ENCODE measurements at regions not wholly inside any gene's neighbourhood (a gene's known extent, or its start where the extent isn't known, plus 50 kb on each side); places are given as distances from the start of the nearest gene placed in this dataset.
"Not testable (repeated sequence)": the region's sequence is repeated elsewhere in the genome, so short reads cannot be mapped to it uniquely, and the experiment has no call there.

GRCh38 chr22:45084400-45084920 lies 74.7 kb upstream of the PHF21B start:
- in situ Hi-C loops (cut with MboI; ENCODE audit: low sequenced_read_pairs, unreplicated experiment): no loop called here
- DNase-seq (ENCODE audit: low spot score): no peak
- TF ChIP-seq CTCF (IDR thresholded peaks at IDR 0.05; ENCODE audit: borderline replicate concordance, control extremely low read depth, extremely low read depth, insufficient read depth, missing control alignments): no peak

- no peak for DNase-seq (ENCODE audit: low spot score)
- no peak for TF ChIP-seq CTCF (IDR thresholded peaks at IDR 0.05; ENCODE audit: borderline replicate concordance, control extremely low read depth, extremely low read depth, insufficient read depth, missing control alignments)
- in situ Hi-C loops (cut with MboI; ENCODE audit: low sequenced_read_pairs, unreplicated experiment): no loop called here
Observed at GRCh38 chr22:45087802-45088201, 75.9 kb upstream of the NUP50 start.

DNA sequence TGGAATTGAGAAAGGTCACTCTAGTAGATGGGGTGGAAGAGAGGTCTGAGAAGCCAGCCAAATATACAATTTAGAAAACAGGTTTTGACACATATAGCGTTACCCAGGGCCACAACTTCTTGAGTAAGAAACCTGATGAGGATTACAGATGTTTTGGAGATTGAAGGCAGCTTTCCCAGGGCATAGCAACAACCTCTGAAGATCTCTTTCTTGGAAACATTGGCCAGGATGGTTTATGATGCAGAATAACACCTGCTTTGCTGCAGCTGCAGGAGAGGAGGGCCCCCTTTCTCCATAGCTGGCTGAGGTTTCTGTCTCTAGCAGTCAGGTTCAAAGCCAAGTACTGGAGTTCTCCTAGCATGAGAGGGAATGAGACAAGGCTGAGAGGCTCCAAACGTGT lies 75.1 kb upstream of the NUP50 start:
- TF ChIP-seq CTCF (IDR thresholded peaks at IDR 0.05; ENCODE audit: borderline replicate concordance, control extremely low read depth, extremely low read depth, insufficient read depth, missing control alignments): no peak
- in situ Hi-C loops (cut with MboI; ENCODE audit: low sequenced_read_pairs, unreplicated experiment): no loop called here

GRCh38 chr22:45090497-45090910 lies 73.2 kb upstream of the NUP50 start:
- DNase-seq (ENCODE audit: low spot score): no peak
- TF ChIP-seq CTCF (IDR thresholded peaks at IDR 0.05; ENCODE audit: borderline replicate concordance, control extremely low read depth, extremely low read depth, insufficient read depth, missing control alignments): no peak
- in situ Hi-C loops (cut with MboI; ENCODE audit: low sequenced_read_pairs, unreplicated experiment): loop anchor here (10.0 kb wide), 2 partner anchors 106 to 266 kb away; no protein-coding TSS in a partner anchor

More for the DNA sequence above, 75.1 kb upstream of the NUP50 start:
- no peak for DNase-seq (ENCODE audit: low spot score)

DNA sequence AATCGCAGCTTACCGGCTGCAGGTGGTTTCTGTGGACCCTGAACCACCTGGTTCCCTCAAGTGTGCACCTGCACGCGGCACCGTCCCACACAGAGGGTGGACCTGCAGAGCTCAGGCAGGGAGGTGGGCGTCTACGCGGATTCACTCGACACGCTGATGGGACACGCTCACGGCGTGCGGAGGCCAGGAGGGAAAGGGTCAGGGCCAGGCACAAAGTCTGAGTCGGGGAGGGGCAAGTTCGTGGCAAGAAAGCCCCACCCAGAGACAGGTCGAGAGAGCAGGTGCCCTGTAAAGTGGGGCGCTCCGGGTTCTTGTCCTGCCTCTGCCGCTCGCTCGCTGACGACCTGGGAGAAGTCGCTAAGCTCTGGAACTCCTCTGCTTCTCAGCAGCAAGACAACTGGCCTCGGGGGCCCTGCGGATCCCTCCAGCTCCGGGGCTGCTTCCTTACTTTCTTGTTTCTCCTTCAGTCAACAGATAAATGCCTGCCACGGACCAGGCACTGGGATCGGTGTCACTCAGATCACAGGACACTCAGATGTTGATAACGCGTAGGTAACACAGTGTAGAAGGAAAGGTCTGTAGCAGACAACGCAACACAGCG lies 72.4 kb upstream of the NUP50 start:
- no peak for TF ChIP-seq CTCF (IDR thresholded peaks at IDR 0.05; ENCODE audit: borderline replicate concordance, control extremely low read depth, extremely low read depth, insufficient read depth, missing control alignments)
- in situ Hi-C loops (cut with MboI; ENCODE audit: low sequenced_read_pairs, unreplicated experiment): loop anchor here (10.0 kb wide), 2 partner anchors 107 to 267 kb away; no protein-coding TSS in a partner anchor
- no peak for DNase-seq (ENCODE audit: low spot score)

DNA sequence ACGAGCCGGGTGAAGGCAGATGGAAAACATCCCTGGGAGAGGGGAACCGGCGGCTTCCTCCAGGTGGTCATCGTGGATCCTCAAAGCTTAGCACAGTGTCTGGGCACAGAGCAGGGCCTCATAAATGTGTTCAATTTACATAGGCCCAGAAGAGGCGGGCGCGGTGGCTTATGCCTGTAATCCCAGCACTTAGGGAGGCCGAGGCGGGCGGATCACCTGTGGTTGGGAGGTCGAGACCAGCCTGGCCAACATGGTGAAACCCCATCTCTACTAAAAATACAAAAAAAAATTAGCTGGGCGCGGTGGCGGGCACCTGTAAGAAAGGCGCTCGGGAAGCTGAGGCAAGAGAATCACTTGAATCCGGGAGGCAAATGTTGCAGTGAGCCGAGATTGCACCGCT lies 71.8 kb upstream of the NUP50 start:
- DNase-seq (ENCODE audit: low spot score): not testable (repeated sequence)
- in situ Hi-C loops (cut with MboI; ENCODE audit: low sequenced_read_pairs, unreplicated experiment): loop anchor here (10.0 kb wide), 2 partner anchors 107 to 267 kb away; no protein-coding TSS in a partner anchor

DNA sequence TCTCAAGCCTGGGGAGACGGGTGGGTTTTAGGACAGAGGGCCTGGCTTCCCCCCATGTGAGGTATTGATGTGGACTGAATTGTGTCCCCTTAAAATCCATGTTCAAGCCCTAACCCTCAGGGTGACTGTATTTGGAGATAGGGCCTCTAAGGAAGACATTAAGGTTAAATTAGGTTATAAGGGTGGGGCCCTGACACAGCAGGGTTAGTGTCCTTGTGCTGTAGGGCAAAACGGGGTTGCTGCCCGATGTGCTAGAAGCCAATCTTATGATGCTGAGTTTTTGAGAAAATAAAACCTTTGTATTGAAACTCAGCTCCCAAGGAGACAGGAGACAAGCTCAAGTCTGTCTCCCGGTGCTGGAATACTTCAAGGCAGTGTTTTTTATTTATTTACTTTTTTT lies 71.1 kb upstream of the NUP50 start:
- DNase-seq (ENCODE audit: low spot score): no peak
- TF ChIP-seq CTCF (IDR thresholded peaks at IDR 0.05; ENCODE audit: borderline replicate concordance, control extremely low read depth, extremely low read depth, insufficient read depth, missing control alignments): no peak
- in situ Hi-C loops (cut with MboI; ENCODE audit: low sequenced_read_pairs, unreplicated experiment): loop anchor here (10.0 kb wide), 2 partner anchors 108 to 268 kb away; no protein-coding TSS in a partner anchor
